CD4-positive, alpha-beta memory T cell (primary cell): ENCODE measurements at regions not wholly inside any gene's neighbourhood (a gene's known extent, or its start where the extent isn't known, plus 50 kb on each side); places are given as distances from the start of the nearest gene placed in this dataset.
"Not testable (repeated sequence)": the region's sequence is repeated elsewhere in the genome, so short reads cannot be mapped to it uniquely, and the experiment has no call there.

ENCODE experiments used
- CTCF ChIA-PET: fragments of 350-600 bp; sonication (Branson Sonifier 250); formaldehyde crosslinking; loops from one replicate; lab custom pipeline; 2021; ENCODE audit warnings: inconsistent platforms; ENCODE audit not compliant: partially characterized antibody; lab: Charles Lee
- POLR2A ChIA-PET: fragments of 350-600 bp; sonication (Branson Sonifier 250); formaldehyde crosslinking; loops from one replicate; lab custom pipeline; 2021; ENCODE audit not compliant: partially characterized antibody; lab: Charles Lee
- DNase-seq, 5 donors: peaks; one replicate each; pipeline versions ENCODE4 v3.0.0 to v3.0.0-alpha.2; 2020 to 2022; ENCODE audit warnings: mixed read lengths in 1 of 5
- H3K27ac ChIP-seq: one replicate; pipeline ENCODE4 v1.7.0; 2013; ENCODE audit warnings: low read depth, low read length
- H3K27me3 ChIP-seq: 2 replicates; pipeline ENCODE4 v1.7.0; 2013; ENCODE audit warnings: mild to moderate bottlenecking, low read length, moderate library complexity; ENCODE audit not compliant: insufficient read depth
- H3K36me3 ChIP-seq: 2 replicates; pipeline ENCODE4 v1.7.0; 2013; ENCODE audit warnings: mild to moderate bottlenecking, low read length, moderate library complexity; ENCODE audit not compliant: insufficient read depth
- H3K4me1 ChIP-seq: 2 replicates; pipeline ENCODE4 v1.7.0; 2013; ENCODE audit warnings: mild to moderate bottlenecking, low read length, moderate library complexity; ENCODE audit not compliant: insufficient read depth
- H3K4me3 ChIP-seq, 2 donors: one replicate each; pipeline ENCODE4 v1.7.0; 2013; ENCODE audit warnings: low read length in 2 of 2, mild to moderate bottlenecking in 1 of 2
- H3K9me3 ChIP-seq, 2 donors: one replicate each; pipeline ENCODE4 v1.7.0; 2013; ENCODE audit warnings: low read length in 2 of 2, control low read depth in 1 of 2; ENCODE audit not compliant: control insufficient read depth in 1 of 2
- H3K27ac Mint-ChIP-seq, 7 donors: one replicate each; pipeline ENCODE4 v1.8.0; 2020 to 2021; ENCODE audit warnings: mixed read lengths in 7 of 7, mild to moderate bottlenecking in 6 of 7, inconsistent platforms in 3 of 7, moderate library complexity in 3 of 7
- H3K27me3 Mint-ChIP-seq, 2 donors: one replicate each; pipeline ENCODE4 v1.8.0; 2020 to 2021; ENCODE audit warnings: mixed read lengths in 2 of 2
- H3K36me3 Mint-ChIP-seq, 2 donors: one replicate each; pipeline ENCODE4 v1.8.0; 2020 to 2021; ENCODE audit warnings: mixed read lengths in 2 of 2, inconsistent platforms in 1 of 2, mild to moderate bottlenecking in 1 of 2
- H3K4me1 Mint-ChIP-seq, 4 donors: one replicate each; pipeline ENCODE4 v1.8.0; 2020 to 2021; ENCODE audit warnings: mixed read lengths in 4 of 4, mild to moderate bottlenecking in 1 of 4
- H3K4me3 Mint-ChIP-seq, 8 donors: one replicate each; pipeline ENCODE4 v1.8.0; 2020 to 2021; ENCODE audit warnings: mixed read lengths in 8 of 8, mild to moderate bottlenecking in 7 of 8, moderate library complexity in 6 of 8, inconsistent platforms in 3 of 8
- H3K9me3 Mint-ChIP-seq, 8 donors: one replicate each; pipeline ENCODE4 v1.8.0; 2020 to 2021; ENCODE audit warnings: mixed read lengths in 8 of 8, mild to moderate bottlenecking in 5 of 8, inconsistent platforms in 3 of 8, moderate library complexity in 1 of 8
- intact Hi-C: fragments of 100-400 bp; cut with micrococcal nuclease; formaldehyde crosslinking; loops from one replicate; pipeline ENCODE4 v1.15.1; 2023

- H3K27ac Mint-ChIP-seq = peak overlapping the region in 5 of 7 donors; percentile 1 to 57 (median 19)
- H3K4me3 Mint-ChIP-seq = peak overlapping the region in 2 of 8 donors; percentile 6
- H3K27me3 Mint-ChIP-seq = no peaks in the 10 kb centered on the region
- Histone ChIP-seq H3K4me1 (peaks cover 32% of the 10 kb centered on the region), H3K27ac (no peak overlapping the region), H3K36me3 (no peaks in the 10 kb centered on the region), H3K9me3 (no peaks in the 10 kb centered on the region), H3K27me3 (no peaks in the 10 kb centered on the region), H3K4me3 (no peak overlapping the region)
- peaks cover 19 to 41% (median 26%) of the 10 kb centered on the region in 4 donors for H3K4me1 Mint-ChIP-seq
- CTCF ChIA-PET = no interaction called here
- peak in 4 of 5 donors; percentile 6 to 26 (median 18) for DNase-seq
- no peaks in the 10 kb centered on the region for H3K9me3 Mint-ChIP-seq
- H3K36me3 Mint-ChIP-seq = no peaks in the 10 kb centered on the region
- intact Hi-C loops = no loop called here
- POLR2A ChIA-PET = interaction anchor here (0.6 to 0.8 kb wide), 2 partner anchors 12 to 330 kb away, joined by 3 to 4 read pairs; no protein-coding TSS in a partner anchor
Observed at GRCh38 chr3:106302451-106303221, 433.8 kb upstream of the CBLB start.

GRCh38 chr3:106303766-106304165, 435.0 kb upstream of the CBLB start:
- intact Hi-C loops = no loop called here
- Histone ChIP-seq H3K27ac (no peak overlapping the region), H3K4me1 (peaks cover 32% of the 10 kb centered on the region), H3K27me3 (no peaks in the 10 kb centered on the region), H3K4me3 (no peak overlapping the region), H3K36me3 (no peaks in the 10 kb centered on the region), H3K9me3 (no peaks in the 10 kb centered on the region)
- Mint-ChIP-seq H3K27me3 (no peaks in the 10 kb centered on the region), H3K4me3 (no peak overlapping the region), H3K27ac (no peak overlapping the region), H3K36me3 (no peaks in the 10 kb centered on the region), H3K4me1 (peaks cover 19 to 41% (median 26%) of the 10 kb centered on the region in 4 donors), H3K9me3 (no peaks in the 10 kb centered on the region)
- POLR2A ChIA-PET = no interaction called here
- CTCF ChIA-PET = no interaction called here
- DNase-seq = no peak

GRCh38 chr3:106305127-106305526, 436.3 kb upstream of the CBLB start:
- DNase-seq = no peak
- Histone ChIP-seq H3K36me3 (no peaks in the 10 kb centered on the region), H3K27ac (no peak overlapping the region), H3K4me1 (peaks cover 21% of the 10 kb centered on the region), H3K27me3 (no peaks in the 10 kb centered on the region), H3K4me3 (no peak overlapping the region), H3K9me3 (no peaks in the 10 kb centered on the region)
- H3K4me1 Mint-ChIP-seq = peaks cover 11 to 30% (median 18%) of the 10 kb centered on the region in 4 donors
- peaks cover 0 to 2% (median 0%) of the 10 kb centered on the region in 8 donors for H3K9me3 Mint-ChIP-seq
- H3K27me3 Mint-ChIP-seq = no peaks in the 10 kb centered on the region
- POLR2A ChIA-PET = no interaction called here
- no peaks in the 10 kb centered on the region for H3K36me3 Mint-ChIP-seq
- no peak overlapping the region for H3K27ac Mint-ChIP-seq
- CTCF ChIA-PET = no interaction called here
- H3K4me3 Mint-ChIP-seq = no peak overlapping the region
- intact Hi-C loops = no loop called here

GRCh38 chr3:106305882-106306435, 437.1 kb upstream of the CBLB start:
- no peaks in the 10 kb centered on the region for H3K9me3 ChIP-seq
- no peaks in the 10 kb centered on the region for H3K27me3 ChIP-seq
- DNase-seq = no peak
- H3K36me3 ChIP-seq = no peaks in the 10 kb centered on the region
- H3K4me1 ChIP-seq = peaks cover 21% of the 10 kb centered on the region
- H3K4me3 ChIP-seq = no peak overlapping the region
- Mint-ChIP-seq H3K4me1 (peaks cover 11 to 30% (median 18%) of the 10 kb centered on the region in 4 donors), H3K27ac (no peak overlapping the region), H3K27me3 (no peaks in the 10 kb centered on the region), H3K9me3 (peaks cover 0 to 2% (median 0%) of the 10 kb centered on the region in 8 donors), H3K36me3 (no peaks in the 10 kb centered on the region), H3K4me3 (no peak overlapping the region)
- POLR2A ChIA-PET = interaction anchor here (0.5 kb wide), 1 partner anchor 468 kb away, joined by 3 read pairs; no protein-coding TSS in a partner anchor
- intact Hi-C loops = no loop called here
- no peak overlapping the region for H3K27ac ChIP-seq
- CTCF ChIA-PET = no interaction called here

- no peaks in the 10 kb centered on the region for H3K36me3 Mint-ChIP-seq
- intact Hi-C loops = no loop called here
- H3K27ac Mint-ChIP-seq = no peak overlapping the region
- peaks cover 0 to 3% (median 0%) of the 10 kb centered on the region in 8 donors for H3K9me3 Mint-ChIP-seq
- no peak overlapping the region for H3K27ac ChIP-seq
- ChIA-PET POLR2A (no interaction called here), CTCF (no interaction called here)
- H3K36me3 ChIP-seq = no peaks in the 10 kb centered on the region
- no peaks in the 10 kb centered on the region for H3K4me1 ChIP-seq
- no peaks in the 10 kb centered on the region for H3K9me3 ChIP-seq
- DNase-seq = no peak
- H3K27me3 ChIP-seq = no peaks in the 10 kb centered on the region
- no peak overlapping the region for H3K4me3 ChIP-seq
- no peak overlapping the region for H3K4me3 Mint-ChIP-seq
- peaks cover 0 to 3% (median under 1%) of the 10 kb centered on the region in 4 donors for H3K4me1 Mint-ChIP-seq
- no peaks in the 10 kb centered on the region for H3K27me3 Mint-ChIP-seq
Observed at GRCh38 chr3:106309274-106309673, 440.5 kb upstream of the CBLB start.

GRCh38 chr3:106309798-106310197, 441.0 kb upstream of the CBLB start:
- intact Hi-C loops, H3K36me3 Mint-ChIP-seq, H3K27ac ChIP-seq, H3K4me3 Mint-ChIP-seq, H3K4me1 ChIP-seq, CTCF ChIA-PET, H3K36me3 ChIP-seq, DNase-seq, H3K9me3 Mint-ChIP-seq, H3K4me1 Mint-ChIP-seq, POLR2A ChIA-PET, H3K27me3 ChIP-seq, H3K4me3 ChIP-seq, H3K27me3 Mint-ChIP-seq, H3K9me3 ChIP-seq: not testable (repeated sequence)
- H3K27ac Mint-ChIP-seq = peak overlapping the region in 1 of 7 donors; percentile 41
